ENCODE measurements at regions not wholly inside any gene's neighbourhood (a gene's known extent, or its start where the extent isn't known, plus 50 kb on each side); places are given as distances from the start of the nearest gene placed in this dataset.
"Not testable (repeated sequence)": the region's sequence is repeated elsewhere in the genome, so short reads cannot be mapped to it uniquely, and the experiment has no call there.

GRCh38 chr5:117133198-117133597, 558.6 kb upstream of the SEMA6A start:
- DNase-seq (ENCODE audit: low spot score) = no peak

GRCh38 chr5:117131876-117132275, 557.3 kb upstream of the SEMA6A start:
- no peak for DNase-seq (ENCODE audit: low spot score)

GRCh38 chr5:117131048-117131679, 556.5 kb upstream of the SEMA6A start:
- DNase-seq (ENCODE audit: low spot score) = no peak

DNA sequence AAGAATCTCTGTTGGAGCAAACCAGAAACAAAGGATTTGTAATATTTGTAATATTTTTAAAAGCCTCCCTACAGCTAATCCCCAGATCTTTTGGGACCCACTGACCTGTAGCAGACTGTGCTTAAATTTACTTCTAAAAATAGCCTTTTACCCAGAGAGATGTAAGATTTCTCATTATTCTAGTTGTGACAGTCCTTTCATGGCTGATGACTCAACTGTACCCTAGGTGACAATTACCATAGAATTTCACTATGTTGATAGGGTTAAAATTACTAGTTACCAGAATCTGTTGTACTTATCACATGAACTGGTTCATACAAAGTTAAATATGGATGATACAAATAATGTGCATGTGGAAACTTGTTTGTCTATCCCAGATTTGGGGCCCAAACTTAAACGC, 543.9 kb upstream of the SEMA6A start:
- no peak for DNase-seq (ENCODE audit: low spot score)

DNA sequence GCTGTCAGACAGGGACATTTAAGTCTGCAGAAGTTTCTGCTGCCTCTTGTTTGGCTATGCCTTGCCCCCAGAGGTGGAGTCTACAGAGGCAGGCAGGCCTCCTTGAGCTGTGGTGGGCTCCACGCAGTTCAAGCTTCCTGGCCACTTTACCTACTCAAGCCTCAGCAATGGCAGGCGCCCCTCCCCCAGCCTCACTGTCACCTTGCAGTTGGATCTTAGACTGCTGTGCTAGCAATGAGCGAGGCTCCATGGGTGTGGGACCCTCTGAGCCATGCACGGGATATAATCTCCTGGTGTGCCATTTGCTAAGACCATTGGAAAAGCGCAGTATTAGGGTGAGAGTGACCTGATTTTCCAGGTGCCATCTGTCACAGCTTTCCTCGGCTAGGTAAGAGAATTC, 542.7 kb upstream of the SEMA6A start:
- DNase-seq (ENCODE audit: low spot score) = not testable (repeated sequence)

DNA sequence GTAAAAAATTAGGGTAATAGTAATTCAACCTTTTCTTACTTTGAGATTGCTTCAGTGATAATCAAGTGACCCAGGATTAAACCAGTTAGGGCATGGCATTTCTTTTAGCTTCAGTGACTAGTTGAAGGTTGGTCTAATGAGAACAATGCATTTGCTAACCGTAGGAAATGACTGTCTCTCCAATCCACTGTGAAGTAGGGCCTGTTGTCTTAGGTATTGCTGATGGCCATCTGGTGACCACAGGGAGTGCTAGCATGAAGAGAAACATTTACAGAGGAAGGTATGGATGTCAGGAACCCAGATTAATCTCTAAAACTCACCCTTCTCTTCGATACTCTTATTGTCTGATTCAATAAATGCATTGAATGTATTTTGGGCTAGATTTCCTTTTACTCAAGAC, 535.9 kb upstream of the SEMA6A start:
- no peak for DNase-seq (ENCODE audit: low spot score)

DNA sequence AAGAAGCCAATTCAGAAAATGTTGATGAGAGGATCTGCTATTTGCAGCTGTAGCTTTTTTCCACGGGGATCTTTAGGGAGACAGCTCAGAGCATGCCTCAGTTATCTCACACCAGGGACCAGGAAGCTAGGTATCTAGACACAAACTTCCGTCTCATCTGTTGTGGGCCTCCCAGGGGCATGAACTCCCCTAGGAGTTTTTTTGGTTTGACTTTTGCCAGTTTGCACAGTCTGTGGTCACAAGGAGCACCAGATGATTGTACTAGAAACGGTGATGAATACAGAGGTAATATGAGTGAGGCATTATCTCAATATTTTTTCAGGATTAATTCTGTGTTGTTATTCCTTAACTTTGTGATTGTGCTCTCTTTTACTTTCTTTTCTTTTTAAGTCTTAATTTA, 533.2 kb upstream of the SEMA6A start:
- no peak for DNase-seq (ENCODE audit: low spot score)

DNA sequence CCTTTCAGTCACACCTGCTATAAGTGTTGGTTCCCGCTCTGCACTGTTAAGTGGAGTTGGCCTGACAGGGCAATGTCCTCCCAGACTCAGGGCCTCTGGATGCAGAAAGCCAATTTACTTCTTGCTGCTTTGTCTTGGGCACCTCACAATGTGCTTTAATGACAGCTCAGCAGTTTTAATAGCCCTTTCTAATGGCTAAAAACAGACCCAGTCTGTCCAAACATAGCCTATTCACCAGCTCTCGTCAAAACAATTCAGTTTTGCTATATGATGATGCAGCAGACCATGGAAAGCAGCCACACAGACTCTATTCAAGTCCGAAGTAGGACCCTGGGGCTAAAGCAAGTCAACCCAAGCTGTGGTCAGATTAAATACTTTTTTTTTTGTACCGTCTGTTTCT, 529.1 kb upstream of the SEMA6A start:
- DNase-seq (ENCODE audit: low spot score) = no peak

GRCh38 chr5:117102591-117102990, 528.0 kb upstream of the SEMA6A start:
- no peak for DNase-seq (ENCODE audit: low spot score)

- DNase-seq (ENCODE audit: low spot score) = no peak
Measured at GRCh38 chr5:117100176-117100575, 525.6 kb upstream of the SEMA6A start.

- DNase-seq (ENCODE audit: low spot score) = no peak
Measured at GRCh38 chr5:117098094-117098493, 523.5 kb upstream of the SEMA6A start.

DNA sequence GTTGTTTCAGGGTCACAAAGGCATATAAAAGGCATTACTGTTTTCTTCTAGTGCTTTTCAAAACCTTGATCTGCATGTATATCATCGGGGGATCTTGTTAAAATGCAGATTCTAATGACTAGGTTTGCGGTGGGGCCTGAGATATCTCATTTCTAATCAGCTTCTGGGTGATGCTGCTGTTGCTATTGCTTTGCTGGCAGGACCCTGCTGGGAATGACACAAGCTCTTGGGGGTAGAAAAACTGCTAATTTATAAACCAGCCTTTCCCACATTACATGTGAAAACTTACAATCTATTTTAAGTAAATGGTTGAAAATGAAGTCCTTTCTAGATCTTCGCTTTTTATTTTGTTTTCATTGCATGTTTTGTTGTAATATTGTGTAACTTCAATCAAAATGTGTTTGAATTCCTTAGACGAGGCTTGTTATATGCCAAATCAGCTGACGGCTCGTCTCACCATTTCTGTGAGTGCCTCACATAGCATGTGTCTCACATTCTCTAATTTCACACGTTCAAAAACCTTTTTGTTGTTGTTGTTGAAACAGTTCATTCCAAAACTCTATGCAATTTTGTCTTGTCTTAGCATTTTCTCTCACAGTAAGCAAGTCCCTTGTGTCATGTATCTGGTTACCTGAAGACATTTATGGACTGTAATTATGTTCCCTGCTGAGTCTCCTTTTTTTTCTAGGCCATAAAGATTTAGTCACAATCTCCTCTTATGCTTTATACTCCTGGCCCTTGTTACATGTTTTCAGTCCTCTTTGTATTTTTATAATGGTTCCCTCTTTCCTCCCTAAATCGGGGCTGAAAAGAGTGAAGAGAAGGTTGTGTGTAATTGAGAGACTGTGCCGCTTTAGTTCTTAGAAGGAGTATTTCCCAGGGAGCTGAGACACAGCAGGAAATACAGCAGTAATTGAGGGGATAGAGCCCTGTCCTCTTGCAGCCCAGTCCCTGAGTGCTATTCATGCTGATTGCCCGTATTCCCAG, 521.0 kb upstream of the SEMA6A start:
- no peak for DNase-seq (ENCODE audit: low spot score)

GRCh38 chr5:117094114-117094815, 519.6 kb upstream of the SEMA6A start:
- DNase-seq (ENCODE audit: low spot score) = no peak

GRCh38 chr5:117093653-117094052, 519.0 kb upstream of the SEMA6A start:
- DNase-seq (ENCODE audit: low spot score) = no peak

- DNase-seq (ENCODE audit: low spot score) = no peak
Measured at GRCh38 chr5:117089001-117089400, 514.4 kb upstream of the SEMA6A start.

DNA sequence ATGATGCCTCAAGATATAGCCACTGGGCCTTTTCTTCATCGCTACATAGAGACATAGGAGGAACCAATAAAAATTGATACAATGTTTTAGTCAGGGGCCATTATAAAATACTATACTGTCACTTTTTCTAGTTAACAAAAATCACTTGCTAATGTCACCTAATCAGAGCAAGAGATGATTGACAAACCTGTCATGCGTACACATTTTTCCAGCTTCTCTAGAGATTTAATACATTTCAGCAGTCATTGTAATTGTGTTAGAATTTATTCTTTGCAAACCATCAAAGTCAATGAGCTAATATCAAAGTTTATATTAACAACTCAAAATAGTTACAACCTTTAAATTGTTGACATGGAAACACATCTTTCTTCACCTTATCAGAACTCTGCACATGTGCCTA, 513.6 kb upstream of the SEMA6A start:
- DNase-seq (ENCODE audit: low spot score) = no peak

- DNase-seq (ENCODE audit: low spot score) = no peak
Measured at GRCh38 chr5:117084067-117084466, 509.4 kb upstream of the SEMA6A start.

GRCh38 chr5:117082977-117083376, 508.4 kb upstream of the SEMA6A start:
- DNase-seq (ENCODE audit: low spot score) = no peak

- DNase-seq (ENCODE audit: low spot score) = peak; percentile 8
Measured at GRCh38 chr5:117077142-117077541, 502.5 kb upstream of the SEMA6A start.

GRCh38 chr5:117072439-117072838, 497.8 kb upstream of the SEMA6A start:
- no peak for DNase-seq (ENCODE audit: low spot score)

GRCh38 chr5:117065800-117066199, 491.2 kb upstream of the SEMA6A start:
- no peak for DNase-seq (ENCODE audit: low spot score)

GRCh38 chr5:117065161-117065560, 490.5 kb upstream of the SEMA6A start:
- no peak for DNase-seq (ENCODE audit: low spot score)

GRCh38 chr5:117060099-117060498, 485.5 kb upstream of the SEMA6A start:
- no peak for DNase-seq (ENCODE audit: low spot score)
